K562 (cell line): ENCODE measurements at regions not wholly inside any gene's neighbourhood (a gene's known extent, or its start where the extent isn't known, plus 50 kb on each side); places are given as distances from the start of the nearest gene placed in this dataset.

Source experiments
- ATAC-seq: fragments of 200-7000 bp; cut with Tn5 transposase; 3 replicates; pipeline ENCODE4 v1.9.1; 2020; ENCODE audit warnings: moderate library complexity
- BruUV-seq: library from RNA; stranded (reverse); fragments of 400-500 nt; replicated peaks from 2 replicates; lab custom pipeline; 2021; lab: Mats Ljungman, UMichigan
- CTCF ChIA-PET: fragments of 300-600 bp; formaldehyde crosslinking; extraction: SDS; loops from one replicate; lab custom pipeline; 2021; ENCODE audit warnings: low intra/inter-chr PET ratio; lab: Yijun Ruan, JAX
- POLR2A ChIA-PET: fragments of 300-600, 350-650 bp; sonication (Branson Sonifier 250); formaldehyde crosslinking; extraction: SDS; loops from one replicate; lab custom pipeline; 2021; ENCODE audit warnings: antibody characterized with exemption, inconsistent platforms; lab: Yijun Ruan, JAX
- DNase-seq, 4 experiments: peaks; one replicate each; pipeline versions ENCODE4 v3.0.0 to v3.0.0-alpha.2; 2011 to 2018; ENCODE audit warnings: low spot score in 3 of 4, mixed read lengths in 3 of 4; ENCODE audit errors: extremely low read depth in 1 of 4
- FAIRE-seq: peaks from 2 replicates; lab custom pipeline; 2011; peaks lifted over from hg19 to GRCh38; lab: Jason Lieb, UNC
- H2AFZ ChIP-seq: 2 replicates; pipeline ENCODE4 v1.6.0; 2011; ENCODE audit warnings: low read depth, low read length, control low read depth, inconsistent platforms
- H3K27ac ChIP-seq: fragments of 200-600 bp; 3 replicates; pipeline ENCODE4 v1.8.0; 2011; ENCODE audit warnings: low read depth, mild to moderate bottlenecking, control low read depth, inconsistent platforms, low read length, moderate library complexity, mixed read lengths; ENCODE audit errors: extremely low read depth
- H3K27me3 ChIP-seq, 2 experiments: fragments of 300-600 bp in 1 of 2; 2 replicates in 1 of 2; 3 replicates in 1 of 2; pipeline versions ENCODE4 v1.6.0 to v1.8.0; 2011; ENCODE audit warnings: inconsistent platforms in 2 of 2, low read length in 2 of 2, mild to moderate bottlenecking in 1 of 2, mixed read lengths in 1 of 2, moderate library complexity in 1 of 2; ENCODE audit not compliant: control insufficient read depth in 2 of 2, insufficient read depth in 2 of 2
- H3K36me3 ChIP-seq: fragments of 300-600 bp; 3 replicates; pipeline ENCODE4 v1.8.0; 2011; ENCODE audit warnings: mild to moderate bottlenecking, low read length, inconsistent platforms; ENCODE audit not compliant: control insufficient read depth, insufficient read depth
- H3K4me1 ChIP-seq, 2 experiments: fragments of 200-600 bp in 1 of 2; replicated peaks in 1 of 2; 2 replicates in 1 of 2; 3 replicates in 1 of 2; pipeline versions ENCODE4 v1.5.1 to v1.8.0; 2011; ENCODE audit warnings: inconsistent platforms in 2 of 2, low read length in 2 of 2, mild to moderate bottlenecking in 1 of 2, mixed read lengths in 1 of 2, moderate library complexity in 1 of 2; ENCODE audit not compliant: control insufficient read depth in 2 of 2, insufficient read depth in 2 of 2
- H3K4me2 ChIP-seq: 2 replicates; pipeline ENCODE4 v1.6.1; 2011; ENCODE audit warnings: low read length, control low read depth, inconsistent platforms, mixed read lengths; ENCODE audit not compliant: insufficient read depth
- H3K4me3 ChIP-seq: fragments of 200-600 bp; sonication (generic), shearing (Covaris generic); 2 replicates; pipeline ENCODE4 v1.5.1; 2016; ENCODE audit warnings: control low read depth, inconsistent platforms
- H3K79me2 ChIP-seq: fragments of 200-600 bp; 3 replicates; pipeline ENCODE4 v1.8.0; 2011; ENCODE audit warnings: low read length, inconsistent platforms; ENCODE audit not compliant: control insufficient read depth, insufficient read depth
- H3K9ac ChIP-seq, 2 experiments: 2 replicates each; pipeline versions ENCODE4 v1.6.0 to v1.6.1; 2011; ENCODE audit warnings: low read depth in 2 of 2, low read length in 2 of 2, control low read depth in 1 of 2, inconsistent platforms in 1 of 2, mild to moderate bottlenecking in 1 of 2, mixed read lengths in 1 of 2; ENCODE audit not compliant: insufficient read depth in 1 of 2
- H3K9me1 ChIP-seq: one replicate; pipeline ENCODE4 v1.6.0; 2011; ENCODE audit warnings: inconsistent platforms, mild to moderate bottlenecking, low read length, moderate library complexity; ENCODE audit not compliant: control insufficient read depth, insufficient read depth
- H3K9me3 ChIP-seq: replicated peaks from 2 replicates; pipeline ENCODE4 v1.5.1; 2011; ENCODE audit warnings: low read depth, low read length, inconsistent platforms; ENCODE audit not compliant: control insufficient read depth, insufficient read depth
- H4K20me1 ChIP-seq: replicated peaks from 2 replicates; pipeline ENCODE4 v1.6.1; 2011; ENCODE audit warnings: low read length, inconsistent platforms, mixed read lengths; ENCODE audit not compliant: control insufficient read depth, insufficient read depth
- E2F4 ChIP-seq: sonication (generic); formaldehyde crosslinking; IDR thresholded peaks from 2 replicates; pipeline ENCODE4 v1.8.0; 2022; ENCODE audit warnings: mild to moderate bottlenecking, low read depth, missing genetic modification reagents
- EP400 ChIP-seq: fragments of 450-650 bp; IDR thresholded peaks from 2 replicates; pipeline ENCODE4 v1.6.1; 2017; ENCODE audit warnings: antibody characterized with exemption, mild to moderate bottlenecking, moderate library complexity
- FOXP4 ChIP-seq: sonication (generic); formaldehyde crosslinking; IDR thresholded peaks from 2 replicates; pipeline ENCODE4 v1.8.0; 2022; ENCODE audit warnings: mild to moderate bottlenecking, missing genetic modification reagents, borderline replicate concordance
- ILF3 ChIP-seq: fragments of 450-650 bp; IDR thresholded peaks from 2 replicates; pipeline ENCODE4 v1.6.1; 2018; ENCODE audit warnings: antibody characterized with exemption, mild to moderate bottlenecking, moderate library complexity, borderline replicate concordance
- MAZ ChIP-seq, 2 experiments: fragments of 450-650 bp in 1 of 2; sonication (generic) in 1 of 2; formaldehyde crosslinking; IDR thresholded peaks in 1 of 2; conservative IDR thresholded peaks in 1 of 2; 2 replicates each; pipeline versions ENCODE4 v1.4.0 to v1.5.0; 2020; ENCODE audit warnings: mild to moderate bottlenecking in 1 of 2, missing genetic modification reagents in 1 of 2
- NRF1 ChIP-seq, 2 experiments: fragments of 450-650 bp; IDR thresholded peaks in 1 of 2; conservative IDR thresholded peaks in 1 of 2; 2 replicates each; pipeline ENCODE4 v1.6.1; 2014; ENCODE audit warnings: mild to moderate bottlenecking in 2 of 2
- POLR2A ChIP-seq: fragments of 450-650 bp; conservative IDR thresholded peaks from 2 replicates; pipeline ENCODE4 v1.6.1; 2016
- SAFB ChIP-seq: fragments of 200-400 bp; formaldehyde crosslinking; IDR thresholded peaks from 2 replicates; pipeline ENCODE4 v1.6.1; 2017; ENCODE audit warnings: low read depth, low read length, borderline replicate concordance
- U2AF2 ChIP-seq: fragments of 200-400 bp; formaldehyde crosslinking; optimal IDR thresholded peaks from 2 replicates; pipeline ENCODE3; 2017; ENCODE audit warnings: low read depth, mild to moderate bottlenecking, low read length
- WHSC1 ChIP-seq: IDR thresholded peaks from one replicate; pipeline ENCODE4 v1.6.1; 2012; ENCODE audit warnings: low read length, control low read depth, inconsistent platforms
- ZNF197 ChIP-seq: fragments of 200-800 bp; sonication (Bioruptor generic); IDR thresholded peaks from 2 replicates; pipeline ENCODE4 v1.6.1; 2016; ENCODE audit warnings: low read depth, missing genetic modification characterization, missing compliant biosample characterization
- ZNF445 ChIP-seq: fragments of 250-450 bp; sonication (Bioruptor Pico); IDR thresholded peaks from 2 replicates; pipeline ENCODE4 v1.4.0; 2020; ENCODE audit warnings: low read depth, mild to moderate bottlenecking, moderate library complexity
- ZNF507 ChIP-seq: conservative IDR thresholded peaks from 2 replicates; pipeline ENCODE4 v1.6.1; 2017; ENCODE audit warnings: missing genetic modification characterization, missing compliant biosample characterization
- WGBS: fragments of 100-300 bp; shearing (Covaris generic); methylation state at CpG from one replicate; pipeline ENCODE4 v1.1.6; 2016; ENCODE audit warnings: low coverage, mixed read lengths; ENCODE audit not compliant: insufficient coverage; ENCODE audit errors: missing lambda C conversion rate; 5-methylcytosine and 5-hydroxymethylcytosine counted together
- in situ Hi-C: fragments of 300-500 bp; cut with MboI; formaldehyde crosslinking; loops from 4 replicates; pipeline ENCODE4 v1.15.0; 2018; ENCODE audit warnings: inconsistent platforms, mixed read lengths
- intact Hi-C: fragments of 100-400 bp; cut with micrococcal nuclease; formaldehyde crosslinking; loops from 2 replicates; pipeline ENCODE4 v1.14.2; 2022

- POLR2A ChIA-PET: interaction anchor here (0.6 to 1.7 kb wide), 4 partner anchors 17 to 646 kb away, joined by 3 to 4 read pairs (median 3); no protein-coding TSS in a partner anchor
- BruUV-seq: no TSS peak
- peaks cover 0 to 5% of the 10 kb centered on the region in 2 experiments; a peak in 2 of 5 replicates for H3K4me1 ChIP-seq
- no peaks in the 10 kb centered on the region for H3K9me1 ChIP-seq
- in situ Hi-C loops (loop anchor here (25.0 kb wide), 1 partner anchor 656 kb away; no protein-coding TSS in a partner anchor), intact Hi-C loops (no loop called here)
- FAIRE-seq: no peak
- no peaks in the 10 kb centered on the region for H3K9me3 ChIP-seq
- 35% methylated on average over 18 of the region's 22 CpGs for WGBS
- ATAC-seq: no peak
- peaks cover 13 to 32% of the 10 kb centered on the region in 2 experiments for H3K27me3 ChIP-seq
- CTCF ChIA-PET: interaction anchor here (0.6 kb wide), 1 partner anchor 239 kb away, joined by 3 read pairs; no protein-coding TSS in a partner anchor
- TF ChIP-seq SAFB: no peak
- no peak for TF ChIP-seq ILF3
- TF ChIP-seq ZNF445 (CRISPR knock-in tag): no peak
- no peak for TF ChIP-seq MAZ (CRISPR knock-in tag; conservative IDR thresholded peaks at IDR 0.05 in 1 of 2, IDR thresholded peaks at IDR 0.05 in 1 of 2)
- no peak overlapping the region for H3K4me2 ChIP-seq
- no peak overlapping the region for H3K4me3 ChIP-seq
- H3K27ac ChIP-seq: no peak overlapping the region
- H3K9ac ChIP-seq: peak overlapping the region in 1 of 2 experiments; percentile 26; a peak in 1 of 4 replicates
- DNase-seq: peak in 1 of 4 experiments; percentile 2
- H3K36me3 ChIP-seq: no peaks in the 10 kb centered on the region
- H2AFZ ChIP-seq: no peak overlapping the region
- H3K79me2 ChIP-seq: no peaks in the 10 kb centered on the region
- H4K20me1 ChIP-seq: no peaks in the 10 kb centered on the region; the same call in 1 of the 2 replicates
Measured at GRCh38 chr5:154631141-154631540, 124.0 kb upstream of the LARP1 start.

GRCh38 chr5:154630410-154630809 is 124.8 kb upstream of the LARP1 start:
- FAIRE-seq (no peak), ATAC-seq (no peak), DNase-seq (peak in 1 of 4 experiments; percentile 8)
- H3K36me3 ChIP-seq: no peaks in the 10 kb centered on the region
- no peak overlapping the region for H3K27ac ChIP-seq
- H3K79me2 ChIP-seq: no peaks in the 10 kb centered on the region
- 0 out of 4 replicates have a peak overlapping the region, but pooled peaks of 1 of the 2 experiments have one; percentile 32 for H3K9ac ChIP-seq
- in situ Hi-C loops: loop anchor here (25.0 kb wide), 1 partner anchor 657 kb away; no protein-coding TSS in a partner anchor
- peaks cover 16 to 38% of the 10 kb centered on the region in 2 experiments for H3K27me3 ChIP-seq
- peaks cover 0 to 5% of the 10 kb centered on the region in 2 experiments; a peak in 2 of 5 replicates for H3K4me1 ChIP-seq
- H3K4me3 ChIP-seq: no peak overlapping the region
- no TSS peak for BruUV-seq
- H3K9me3 ChIP-seq: no peaks in the 10 kb centered on the region
- no peaks in the 10 kb centered on the region for H3K9me1 ChIP-seq
- POLR2A ChIA-PET: interaction anchor here (0.7 to 1.7 kb wide), 3 partner anchors 102 to 645 kb away, joined by 3 to 4 read pairs (median 3); no protein-coding TSS in a partner anchor
- WGBS: 14% methylated on average over 4 of the region's 4 CpGs
- H2AFZ ChIP-seq: no peak overlapping the region
- intact Hi-C loops: no loop called here
- CTCF ChIA-PET: no interaction called here
- no peak overlapping the region for H3K4me2 ChIP-seq
- H4K20me1 ChIP-seq: no peaks in the 10 kb centered on the region; the same call in 1 of the 2 replicates
- no peak for TF ChIP-seq ZNF507 (tag)
- no peak for TF ChIP-seq EP400
- no peak for TF ChIP-seq WHSC1
- TF ChIP-seq E2F4 (CRISPR knock-in tag): no peak
- no peak for TF ChIP-seq ZNF197 (CRISPR knock-in tag)
- TF ChIP-seq ZNF445 (CRISPR knock-in tag): no peak
- no peak for TF ChIP-seq NRF1 (conservative IDR thresholded peaks at IDR 0.05 in 1 of 2, IDR thresholded peaks at IDR 0.05 in 1 of 2)
- no peak for TF ChIP-seq POLR2A
- TF ChIP-seq U2AF2: no peak
- TF ChIP-seq FOXP4 (CRISPR knock-in tag): no peak
